Psoas muscle (tissue), 7 donors: ENCODE measurements at regions not wholly inside any gene's neighbourhood (a gene's known extent, or its start where the extent isn't known, plus 50 kb on each side); places are given as distances from the start of the nearest gene placed in this dataset.
A peak's percentile ranks its signal among the peaks of the same experiment; 100 is the strongest.

ENCODE experiments used
- ATAC-seq, 4 donors: fragments of 200-7000 bp; cut with Tn5 transposase; one replicate each; pipeline ENCODE4 v1.9.1; 2020; ENCODE audit warnings: moderate library complexity in 3 of 4, mild to moderate bottlenecking in 2 of 4
- DNase-seq, 2 donors: peaks; one replicate each; pipeline ENCODE4 v3.0.0-alpha.2; 2020
- H3K27ac ChIP-seq: fragments of 200-600 bp; one replicate; pipeline ENCODE4 v1.8.0; 2022
- H3K27me3 ChIP-seq, 3 donors: fragments of 200-600 bp in 1 of 3; one replicate each; pipeline versions ENCODE4 v1.6.1 to v1.8.0; 2013 to 2022; ENCODE audit warnings: low read length in 2 of 3, mild to moderate bottlenecking in 2 of 3, moderate library complexity in 1 of 3; ENCODE audit not compliant: insufficient read depth in 3 of 3
- H3K36me3 ChIP-seq, 2 donors: fragments of 200-600 bp in 1 of 2; one replicate each; pipeline versions ENCODE4 v1.6.1 to v1.8.0; 2013 to 2022; ENCODE audit warnings: low read depth in 1 of 2, mild to moderate bottlenecking in 1 of 2, moderate library complexity in 1 of 2; ENCODE audit not compliant: insufficient read depth in 1 of 2
- H3K4me1 ChIP-seq: fragments of 200-600 bp; one replicate; pipeline ENCODE4 v1.8.0; 2022
- H3K4me3 ChIP-seq: fragments of 200-600 bp; one replicate; pipeline ENCODE4 v1.8.0; 2022; ENCODE audit warnings: mild to moderate bottlenecking
- H3K9me3 ChIP-seq: fragments of 200-600 bp; one replicate; pipeline ENCODE4 v1.8.0; 2022
- WGBS, 3 donors: extraction: QIAGEN DNeasy Blood & Tissue Kit; methylation state at CpG; one replicate each; pipeline versions ENCODE4 v1.1.6 to v1.1.7; 2013; 5-methylcytosine and 5-hydroxymethylcytosine counted together
- intact Hi-C, 2 donors: fragments of 100-400 bp; cut with DNase I; formaldehyde crosslinking; loops; one replicate each; pipeline versions ENCODE4 v1.11.0 to v1.14.2; 2022
- TF ChIP-seq, protein P1 (sequence below): fragments of 200-600 bp; IDR thresholded peaks from one replicate; pipeline ENCODE4 v1.8.0; 2022; ENCODE audit warnings: antibody characterized with exemption
- donor health status: healthy with polysubstance abuse.
- donor health status: DM: no; HTN: no; CAD: no; lungs with moderate emphysema.
- donor health status: Bipolar disorder and iron deficiency.
- donor health status: healthy.
- donor health status: DM: yes; HTN: yes; CAD: no.
- donor health status: DM: no; HTN: no; CAD: no.
- donor health status: DM: yes; HTN: yes; CAD: no.

DNA sequence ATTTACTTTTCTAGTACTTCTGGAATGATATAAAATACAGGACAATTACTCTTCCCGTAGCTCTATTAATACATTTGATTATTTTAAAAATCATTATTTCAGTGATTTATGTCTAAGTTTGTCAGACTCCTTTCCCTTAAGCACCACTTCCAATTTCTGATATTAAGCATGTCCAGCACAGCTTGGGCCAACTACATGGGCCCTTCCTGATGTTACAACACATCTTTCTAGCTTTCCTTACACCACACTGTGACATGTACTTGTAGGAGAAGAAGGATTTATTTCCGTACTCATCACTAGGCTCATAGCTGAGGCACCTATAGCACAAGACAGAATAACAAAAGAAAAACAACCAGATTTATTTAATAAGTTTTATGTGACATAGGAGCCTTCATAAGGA, 134.8 kb upstream of the HNRNPA3 start:
- WGBS, 3 donors, result 65 to 71% (median 67%) methylated on average over 2 of the region's 2 CpGs
- intact Hi-C loops, result no loop called here
- no peak for ATAC-seq
- Histone ChIP-seq H3K27me3 (peaks cover 0 to 7% (median 0%) of the 10 kb centered on the region in 3 donors), H3K4me3 (no peak overlapping the region), H3K36me3 (no peaks in the 10 kb centered on the region), H3K4me1 (no peaks in the 10 kb centered on the region), H3K27ac (no peak overlapping the region), H3K9me3 (no peaks in the 10 kb centered on the region)
- no peak for DNase-seq
- TF ChIP-seq, protein P1, sequence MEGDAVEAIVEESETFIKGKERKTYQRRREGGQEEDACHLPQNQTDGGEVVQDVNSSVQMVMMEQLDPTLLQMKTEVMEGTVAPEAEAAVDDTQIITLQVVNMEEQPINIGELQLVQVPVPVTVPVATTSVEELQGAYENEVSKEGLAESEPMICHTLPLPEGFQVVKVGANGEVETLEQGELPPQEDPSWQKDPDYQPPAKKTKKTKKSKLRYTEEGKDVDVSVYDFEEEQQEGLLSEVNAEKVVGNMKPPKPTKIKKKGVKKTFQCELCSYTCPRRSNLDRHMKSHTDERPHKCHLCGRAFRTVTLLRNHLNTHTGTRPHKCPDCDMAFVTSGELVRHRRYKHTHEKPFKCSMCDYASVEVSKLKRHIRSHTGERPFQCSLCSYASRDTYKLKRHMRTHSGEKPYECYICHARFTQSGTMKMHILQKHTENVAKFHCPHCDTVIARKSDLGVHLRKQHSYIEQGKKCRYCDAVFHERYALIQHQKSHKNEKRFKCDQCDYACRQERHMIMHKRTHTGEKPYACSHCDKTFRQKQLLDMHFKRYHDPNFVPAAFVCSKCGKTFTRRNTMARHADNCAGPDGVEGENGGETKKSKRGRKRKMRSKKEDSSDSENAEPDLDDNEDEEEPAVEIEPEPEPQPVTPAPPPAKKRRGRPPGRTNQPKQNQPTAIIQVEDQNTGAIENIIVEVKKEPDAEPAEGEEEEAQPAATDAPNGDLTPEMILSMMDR, result no peak

DNA sequence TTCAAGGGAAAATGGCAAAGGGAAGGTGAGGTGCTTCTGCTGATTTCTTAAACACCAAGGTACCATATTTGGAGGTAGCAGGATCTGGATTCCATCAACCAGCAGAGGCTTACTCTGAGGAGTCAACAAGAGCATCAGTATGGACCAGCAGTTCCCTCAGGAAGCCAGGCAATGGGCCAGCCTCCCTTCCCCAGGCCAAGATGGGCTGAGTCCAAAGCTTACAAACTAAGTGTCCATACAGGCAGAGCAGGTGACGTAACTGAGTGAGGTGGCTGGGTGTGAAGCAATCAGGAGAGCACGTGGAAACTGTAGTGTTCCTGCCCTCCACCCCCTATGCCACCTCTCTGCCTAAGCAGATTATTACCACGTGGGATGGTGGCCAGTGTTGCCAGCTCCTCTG, 134.2 kb upstream of the HNRNPA3 start:
- DNase-seq (peak; percentile 47 to 71), ATAC-seq (peak in 2 of 4 donors; percentile 48 to 63)
- intact Hi-C loops, result no loop called here
- no peaks in the 10 kb centered on the region for H3K9me3 ChIP-seq
- peaks cover 0 to 7% (median 0%) of the 10 kb centered on the region in 3 donors for H3K27me3 ChIP-seq
- WGBS, 3 donors, result 41 to 56% (median 50%) methylated on average over 3 of the region's 3 CpGs
- no peaks in the 10 kb centered on the region for H3K36me3 ChIP-seq
- H3K4me1 ChIP-seq, result no peaks in the 10 kb centered on the region
- H3K4me3 ChIP-seq, result no peak overlapping the region
- TF ChIP-seq, protein P1, result no peak
- no peak overlapping the region for H3K27ac ChIP-seq

DNA sequence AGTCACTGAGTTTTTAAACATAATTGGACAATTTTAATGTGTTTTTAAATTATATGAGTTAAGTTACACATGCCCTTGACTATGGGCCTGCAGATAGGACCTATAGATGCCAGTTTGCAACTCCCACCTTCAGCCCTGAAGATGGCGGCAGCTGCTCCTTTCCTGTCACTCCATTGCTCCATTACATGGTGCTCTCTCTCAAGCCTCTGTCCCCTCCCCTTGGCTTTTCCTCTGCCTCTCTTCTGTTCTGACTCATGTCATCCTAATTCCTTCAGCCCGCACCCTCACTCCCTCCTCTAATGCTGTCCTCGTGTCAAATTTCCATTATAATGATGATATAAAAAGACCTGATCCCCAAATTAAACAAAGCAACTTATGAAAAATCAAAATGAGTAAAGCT, 133.7 kb upstream of the HNRNPA3 start:
- Histone ChIP-seq H3K9me3 (no peaks in the 10 kb centered on the region), H3K27ac (no peak overlapping the region), H3K4me1 (no peaks in the 10 kb centered on the region), H3K4me3 (no peak overlapping the region), H3K27me3 (peaks cover 0 to 7% (median 0%) of the 10 kb centered on the region in 3 donors), H3K36me3 (no peaks in the 10 kb centered on the region)
- ATAC-seq, result no peak
- TF ChIP-seq, protein P1, result no peak
- WGBS, 3 donors, result 52 to 76% (median 69%) methylated on average over 3 of the region's 3 CpGs
- no peak for DNase-seq
- intact Hi-C loops, result no loop called here

DNA sequence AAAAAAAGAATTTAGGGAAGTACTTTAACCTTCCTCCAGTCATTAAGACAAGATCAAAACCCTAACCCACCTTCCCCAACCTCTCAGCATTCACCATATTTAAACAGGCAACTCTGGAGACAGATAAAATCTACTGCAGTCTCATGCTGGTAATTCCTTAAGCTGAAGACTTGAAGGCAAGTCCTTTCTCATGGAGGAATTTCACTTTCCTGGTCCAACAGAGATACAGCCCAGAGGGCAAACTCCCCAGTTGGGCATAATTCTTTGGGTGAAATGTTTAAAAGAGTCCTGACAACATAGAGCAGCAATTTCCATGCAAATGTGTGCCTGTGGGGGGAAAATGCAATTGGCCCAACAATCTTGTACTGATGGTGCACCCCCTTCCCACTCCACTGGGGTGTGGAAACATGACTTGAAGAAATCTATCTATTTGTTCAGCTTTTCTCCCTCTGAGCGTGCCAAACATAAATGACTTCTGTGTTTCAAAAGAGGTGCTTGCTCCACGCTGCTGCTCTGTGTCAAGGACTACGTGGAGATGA, 131.8 kb upstream of the HNRNPA3 start:
- 79 to 81% (median 80%) methylated on average over 3 of the region's 3 CpGs for WGBS, 3 donors
- DNase-seq, result no peak
- Histone ChIP-seq H3K36me3 (no peaks in the 10 kb centered on the region), H3K27ac (no peak overlapping the region), H3K27me3 (peaks cover 0 to under 1% (median 0%) of the 10 kb centered on the region in 3 donors), H3K4me1 (no peaks in the 10 kb centered on the region), H3K9me3 (no peaks in the 10 kb centered on the region), H3K4me3 (no peak overlapping the region)
- no peak for ATAC-seq
- TF ChIP-seq, protein P1, result no peak
- intact Hi-C loops, result no loop called here

DNA sequence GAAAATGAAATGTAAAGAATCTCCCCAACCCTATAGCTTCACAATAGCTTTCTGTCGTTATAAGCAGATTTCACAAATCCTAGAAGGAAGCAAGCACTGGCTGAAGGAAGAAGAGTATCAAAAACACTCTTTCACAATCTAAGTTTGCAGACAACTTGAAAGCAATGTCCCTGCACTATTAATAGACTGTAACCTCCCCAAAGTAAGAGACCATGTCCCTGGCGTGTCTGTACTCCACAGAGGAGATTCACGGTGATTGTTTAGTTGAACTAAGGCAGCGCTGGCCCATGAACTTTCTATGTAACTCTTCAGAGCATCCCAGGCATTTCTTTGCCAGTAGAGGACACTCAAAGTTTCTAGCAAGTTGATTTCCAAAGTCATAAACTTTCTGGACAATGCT, 128.0 kb upstream of the HNRNPA3 start:
- no peaks in the 10 kb centered on the region for H3K4me1 ChIP-seq
- no peak for DNase-seq
- H3K27me3 ChIP-seq, result no peaks in the 10 kb centered on the region
- TF ChIP-seq, protein P1, result no peak
- no peak for ATAC-seq
- H3K27ac ChIP-seq, result no peak overlapping the region
- no peaks in the 10 kb centered on the region for H3K9me3 ChIP-seq
- H3K4me3 ChIP-seq, result no peak overlapping the region
- 51 to 68% (median 53%) methylated on average over 4 of the region's 4 CpGs for WGBS, 3 donors
- intact Hi-C loops, result no loop called here
- H3K36me3 ChIP-seq, result no peaks in the 10 kb centered on the region
